GM19240 (cell line): ENCODE measurements at regions not wholly inside any gene's neighbourhood (a gene's known extent, or its start where the extent isn't known, plus 50 kb on each side); places are given as distances from the start of the nearest gene placed in this dataset.
"Not testable (repeated sequence)": the region's sequence is repeated elsewhere in the genome, so short reads cannot be mapped to it uniquely, and the experiment has no call there.

Source experiments
- DNase-seq: peaks from one replicate; pipeline ENCODE4 v3.0.0; 2011; ENCODE audit warnings: low spot score; ENCODE audit not compliant: insufficient read length

GRCh38 chr5:99747342-99747741, 787.8 kb upstream of the FAM174A start:
- no peak for DNase-seq

GRCh38 chr5:99733146-99733545, 802.0 kb upstream of the FAM174A start:
- DNase-seq, result not testable (repeated sequence)

- not testable (repeated sequence) for DNase-seq
These were observed 801.8 kb upstream of the CHD1 start for GRCh38 chr5:99730653-99731052.

DNA sequence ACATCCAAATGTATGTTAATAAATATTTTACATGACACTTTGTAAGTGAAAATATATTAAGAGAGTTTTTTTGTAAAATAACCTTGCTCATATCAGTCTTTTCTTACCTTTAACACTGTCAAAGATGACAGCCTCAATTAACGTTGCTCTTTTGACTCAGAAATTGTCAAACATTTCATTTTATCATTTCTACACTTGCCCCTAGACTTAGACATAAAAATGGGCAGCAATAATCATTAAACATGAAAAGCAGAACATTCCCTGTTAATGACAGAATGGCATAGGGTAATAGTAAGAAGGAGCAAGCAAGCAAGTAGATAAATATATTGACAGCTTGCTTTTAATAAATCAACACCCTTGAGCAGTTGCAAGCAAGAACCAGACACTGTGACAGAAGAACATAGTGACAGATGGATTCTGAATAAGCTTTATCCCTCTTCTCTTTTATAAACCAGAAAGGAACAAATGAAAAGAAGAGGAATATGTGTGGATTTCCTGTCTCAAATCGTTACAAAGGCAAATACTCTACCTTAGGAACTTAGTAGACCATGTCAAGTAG, 796.0 kb upstream of the CHD1 start:
- DNase-seq, result no peak

GRCh38 chr5:99721506-99721905, 792.7 kb upstream of the CHD1 start:
- DNase-seq, result no peak

GRCh38 chr5:99715921-99716320, 787.1 kb upstream of the CHD1 start:
- DNase-seq, result no peak

DNA sequence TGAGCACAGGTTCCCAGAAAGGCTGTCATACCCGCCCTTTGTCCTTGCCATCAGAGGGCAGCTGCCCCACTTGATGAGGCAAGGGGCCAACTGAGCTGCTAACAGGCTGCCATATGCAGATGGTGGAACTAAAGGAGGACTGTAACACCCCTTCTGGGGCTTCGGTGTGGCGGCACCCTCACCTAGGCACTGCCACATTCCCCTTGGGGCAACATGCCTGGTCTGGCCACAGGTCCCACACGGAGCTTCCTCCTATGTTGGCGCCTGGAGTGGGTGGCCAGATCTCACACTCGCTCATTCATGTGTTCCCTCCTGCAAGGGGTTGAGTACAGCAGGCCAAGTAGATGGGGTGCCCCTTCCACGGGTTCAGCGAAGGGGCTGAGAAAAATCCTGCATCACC, 777.4 kb upstream of the CHD1 start:
- no peak for DNase-seq

- no peak for DNase-seq
These were observed 773.8 kb upstream of the CHD1 start for GRCh38 chr5:99702565-99702964.

GRCh38 chr5:99694884-99695283, 766.1 kb upstream of the CHD1 start:
- no peak for DNase-seq

- DNase-seq, result no peak
These were observed 757.7 kb upstream of the CHD1 start for GRCh38 chr5:99686538-99686937.

DNA sequence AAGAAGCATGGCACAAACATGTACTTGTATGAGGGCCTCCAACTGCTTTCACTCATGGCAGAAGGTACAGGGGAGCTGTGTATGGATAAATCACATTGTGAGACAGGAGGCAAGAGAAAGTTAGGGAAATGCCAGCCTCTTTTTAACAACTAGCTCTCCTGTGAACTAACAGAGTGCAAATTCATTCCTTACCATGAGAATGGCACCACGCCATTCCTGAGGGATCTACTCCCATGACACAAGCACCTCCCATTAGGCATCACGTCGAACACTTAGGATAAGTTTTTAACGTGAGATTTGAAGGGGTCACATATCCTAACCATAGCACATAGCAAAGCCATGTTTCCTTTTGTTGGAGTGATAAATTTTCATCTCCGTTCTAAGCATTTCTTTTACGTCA, 747.2 kb upstream of the CHD1 start:
- DNase-seq, result no peak

- DNase-seq, result no peak
These were observed 745.3 kb upstream of the CHD1 start for GRCh38 chr5:99674101-99674500.

GRCh38 chr5:99664972-99665371, 736.2 kb upstream of the CHD1 start:
- DNase-seq, result no peak

- no peak for DNase-seq
These were observed 722.5 kb upstream of the CHD1 start for GRCh38 chr5:99651298-99651697.

GRCh38 chr5:99646011-99646647, 717.3 kb upstream of the CHD1 start:
- no peak for DNase-seq

DNA sequence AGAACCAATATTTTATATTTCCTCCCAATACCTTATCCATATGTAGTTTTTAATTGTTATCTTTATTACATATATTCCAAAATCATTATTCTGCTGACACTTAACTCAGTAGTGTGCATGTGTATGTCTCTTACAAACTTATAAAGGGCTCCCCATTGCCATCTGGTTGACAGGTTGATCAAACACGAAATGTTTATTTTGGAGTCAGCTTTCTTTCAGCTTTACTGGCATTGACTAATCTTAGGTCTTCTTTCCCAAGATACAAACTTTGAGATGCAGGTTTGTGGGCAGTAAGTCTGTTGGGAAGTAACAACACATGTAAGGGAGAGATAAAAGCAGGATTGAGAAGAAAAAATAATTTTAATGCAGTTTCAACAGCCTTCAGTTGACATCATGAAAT, 716.0 kb upstream of the CHD1 start:
- no peak for DNase-seq

GRCh38 chr5:99640646-99641045, 711.8 kb upstream of the CHD1 start:
- DNase-seq, result no peak

GRCh38 chr5:99639905-99640304, 711.1 kb upstream of the CHD1 start:
- DNase-seq, result no peak

DNA sequence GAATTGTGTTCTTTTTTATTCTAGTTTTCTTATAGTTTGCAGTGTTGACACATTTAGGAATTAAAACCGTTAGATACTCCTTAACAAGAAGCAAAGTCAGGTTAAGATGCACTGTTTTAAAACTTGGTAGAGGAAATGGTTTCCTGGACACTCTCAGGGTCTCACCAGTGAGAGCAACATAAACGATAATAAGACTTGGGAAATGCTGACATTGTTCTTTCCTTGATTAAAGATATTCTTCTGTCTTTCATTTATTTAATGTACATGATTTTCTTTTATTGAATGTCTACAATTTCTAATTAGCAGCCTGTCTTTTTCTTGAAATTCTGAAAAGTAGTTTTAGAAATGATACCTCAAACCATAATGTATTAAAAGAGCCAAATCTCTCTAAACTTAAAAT, 707.9 kb upstream of the CHD1 start:
- no peak for DNase-seq

- no peak for DNase-seq
These were observed 693.2 kb upstream of the CHD1 start for GRCh38 chr5:99621772-99622681.

DNA sequence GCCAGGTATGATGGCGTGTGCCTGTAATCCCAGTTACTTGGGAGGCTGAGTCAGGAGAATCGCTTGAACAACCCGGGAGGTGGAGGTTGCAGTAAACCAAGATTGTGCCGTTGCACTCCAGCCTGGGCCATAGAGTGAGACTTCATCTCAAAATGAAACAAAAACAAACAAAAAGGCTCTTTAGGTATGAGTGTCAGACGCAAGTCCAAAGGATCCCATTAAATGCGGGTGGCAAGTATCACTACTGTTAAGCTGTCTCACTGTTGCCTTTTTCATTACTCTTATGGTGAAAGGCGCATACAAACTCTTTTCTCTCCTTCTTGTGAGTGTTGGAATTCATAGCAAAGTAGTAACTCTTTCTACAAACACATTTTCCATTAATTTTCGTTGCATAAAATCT, 688.5 kb upstream of the CHD1 start:
- no peak for DNase-seq

- DNase-seq, result no peak
These were observed 686.1 kb upstream of the CHD1 start for GRCh38 chr5:99614888-99615287.

- no peak for DNase-seq
These were observed 678.3 kb upstream of the CHD1 start for GRCh38 chr5:99607124-99607523.
